Esophagus squamous epithelium (tissue), 4 donors: ENCODE measurements at regions not wholly inside any gene's neighbourhood (a gene's known extent, or its start where the extent isn't known, plus 50 kb on each side); places are given as distances from the start of the nearest gene placed in this dataset.

Experiments
- CTCF ChIP-seq, 6 experiments: fragments of 450-650 bp in 4 of 6; fragments of 200-600 bp in 2 of 6; sonication (generic) in 2 of 6; IDR thresholded peaks; one replicate each; pipeline ENCODE4 v1.5.1; 2016 to 2019; ENCODE audit warnings: antibody characterized with exemption in 6 of 6, mild to moderate bottlenecking in 4 of 6, moderate library complexity in 4 of 6
- POLR2A ChIP-seq, 4 donors: fragments of 450-650 bp; IDR thresholded peaks; one replicate each; pipeline ENCODE4 v1.6.1; 2017; ENCODE audit warnings: antibody characterized with exemption in 4 of 4, mild to moderate bottlenecking in 4 of 4, moderate library complexity in 3 of 4

GRCh38 chr10:61188691-61189090 lies 244.7 kb upstream of the RHOBTB1 start:
- no peak for TF ChIP-seq CTCF (IDR thresholded peaks at IDR 0.05)
- no peak for TF ChIP-seq POLR2A (IDR thresholded peaks at IDR 0.05)
